ENCODE measurements at regions not wholly inside any gene's neighbourhood (a gene's known extent, or its start where the extent isn't known, plus 50 kb on each side); places are given as distances from the start of the nearest gene placed in this dataset.

- TF ChIP-seq CTCF (IDR thresholded peaks at IDR 0.05) = no peak
- no peak for ATAC-seq (ENCODE audit: low FRiP score)
- no peak for DNase-seq (ENCODE audit: low spot score)
Observed at GRCh38 chr9:29875547-29875946, 2302.3 kb upstream of the C9orf72 start.

DNA sequence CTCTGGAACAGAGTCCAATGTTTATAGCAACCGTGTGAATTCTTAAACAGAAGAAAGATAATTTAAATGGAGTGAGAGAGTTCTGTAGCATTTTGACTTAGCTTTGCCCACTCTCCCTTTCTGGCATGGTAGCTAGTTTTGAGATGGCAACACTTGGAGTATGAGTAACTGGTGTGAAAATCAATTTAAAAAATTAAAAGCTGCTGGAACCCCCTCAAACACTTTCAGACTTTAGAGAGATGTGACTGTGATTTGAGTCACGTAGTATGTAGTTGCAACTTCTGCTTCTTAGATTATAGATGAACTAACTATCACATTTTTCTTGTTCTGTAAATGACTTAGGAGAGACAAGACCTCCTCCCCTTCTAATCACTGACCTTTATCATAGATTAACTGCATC lies 2309.5 kb upstream of the C9orf72 start:
- DNase-seq (ENCODE audit: low spot score) (no peak), ATAC-seq (ENCODE audit: low FRiP score) (no peak)
- TF ChIP-seq CTCF (IDR thresholded peaks at IDR 0.05) = no peak

DNA sequence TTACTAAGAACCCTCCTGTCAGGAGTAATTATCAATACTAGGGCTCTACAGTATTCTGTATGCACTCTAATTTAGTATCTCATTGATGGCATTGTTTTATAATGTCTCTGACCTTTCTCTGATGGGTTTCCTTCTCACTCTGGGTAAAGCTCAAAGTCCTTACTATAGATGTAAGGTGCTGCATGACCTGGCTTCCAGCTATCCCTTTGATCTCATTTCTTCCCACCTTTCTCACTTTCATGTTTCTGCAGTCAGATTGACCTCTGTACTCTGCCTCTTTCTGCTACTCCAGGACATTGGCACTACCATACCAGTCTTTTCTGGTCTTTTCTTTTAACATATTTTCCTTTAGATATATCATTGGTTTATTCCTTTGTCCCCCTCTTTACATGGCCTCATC lies 2332.8 kb upstream of the C9orf72 start:
- no peak for DNase-seq (ENCODE audit: low spot score)
- ATAC-seq (ENCODE audit: low FRiP score) = no peak
- TF ChIP-seq CTCF (IDR thresholded peaks at IDR 0.05) = no peak

- no peak for TF ChIP-seq CTCF (IDR thresholded peaks at IDR 0.05)
- DNase-seq (ENCODE audit: low spot score) = no peak
- no peak for ATAC-seq (ENCODE audit: low FRiP score)
Observed at GRCh38 chr9:29928072-29928471, 2354.8 kb upstream of the C9orf72 start.

- ATAC-seq (ENCODE audit: low FRiP score) (no peak), DNase-seq (ENCODE audit: low spot score) (no peak)
- no peak for TF ChIP-seq CTCF (IDR thresholded peaks at IDR 0.05)
Observed at GRCh38 chr9:29939559-29939958, 2366.3 kb upstream of the C9orf72 start.

DNA sequence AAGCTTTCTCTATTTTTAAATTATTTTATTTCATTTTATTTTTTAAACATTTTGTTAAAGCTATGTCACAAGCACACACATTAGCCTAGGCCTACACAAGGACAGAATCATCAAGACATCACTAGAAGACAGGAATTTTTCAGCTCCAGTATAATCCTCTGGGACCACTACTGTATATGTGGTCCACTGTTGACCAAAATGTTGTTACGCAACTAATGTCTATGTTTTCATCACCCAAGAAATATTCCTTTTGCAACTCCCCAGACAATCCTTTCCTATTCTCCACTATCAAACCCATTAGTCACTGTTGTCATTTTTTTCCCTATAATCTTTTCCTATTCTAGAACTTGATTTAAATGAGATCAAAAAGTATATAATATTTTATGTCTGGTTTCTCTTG lies 2371.7 kb upstream of the C9orf72 start:
- ATAC-seq (ENCODE audit: low FRiP score) (no peak), DNase-seq (ENCODE audit: low spot score) (no peak)
- no peak for TF ChIP-seq CTCF (IDR thresholded peaks at IDR 0.05)

DNA sequence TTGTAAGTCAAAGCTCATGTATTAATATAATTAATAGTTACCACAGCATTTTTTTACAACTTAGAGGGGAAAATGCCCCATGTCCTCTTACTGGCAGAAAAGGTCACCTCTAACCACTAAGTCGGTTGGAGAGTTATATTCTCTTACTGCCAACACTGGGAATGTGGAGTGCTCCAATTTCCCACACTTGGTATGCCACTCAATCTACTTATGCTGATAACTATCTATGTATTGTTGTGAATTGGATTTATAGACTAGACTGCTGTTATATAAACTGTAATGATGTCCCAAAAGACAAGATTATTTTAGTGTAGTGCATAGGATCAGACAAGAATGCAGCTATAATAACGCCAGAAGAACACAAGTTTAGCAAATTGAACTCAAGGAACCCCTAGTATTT lies 2385.2 kb upstream of the C9orf72 start:
- no peak for ATAC-seq (ENCODE audit: low FRiP score)
- DNase-seq (ENCODE audit: low spot score) = no peak
- TF ChIP-seq CTCF (IDR thresholded peaks at IDR 0.05) = no peak
